Heart left ventricle (tissue), 16 donors: ENCODE measurements at regions not wholly inside any gene's neighbourhood (a gene's known extent, or its start where the extent isn't known, plus 50 kb on each side); places are given as distances from the start of the nearest gene placed in this dataset.

Experiments used
- ATAC-seq, 4 donors: fragments of 200-7000 bp; cut with Tn5 transposase; one replicate each; pipeline ENCODE4 v1.9.1; 2020 to 2022; ENCODE audit warnings: moderate library complexity in 4 of 4, mild to moderate bottlenecking in 3 of 4, moderate number of reproducible peaks in 1 of 4
- DNase-seq, 5 donors: peaks; one replicate each; pipeline ENCODE4 v3.0.0-alpha.2; 2020
- H3K27ac ChIP-seq, 12 donors: fragments of 200-600 bp; sonication (generic) in 4 of 12; one replicate each; pipeline versions ENCODE4 v1.5.0 to v1.8.0; 2016 to 2022; ENCODE audit warnings: mild to moderate bottlenecking in 2 of 12
- H3K27me3 ChIP-seq, 9 donors: fragments of 200-600 bp; sonication (generic) in 2 of 9; one replicate each; pipeline versions ENCODE4 v1.5.1 to v1.8.0; 2016 to 2022; ENCODE audit warnings: mild to moderate bottlenecking in 3 of 9
- H3K36me3 ChIP-seq, 9 donors: fragments of 200-600 bp; sonication (generic) in 2 of 9; one replicate each; pipeline versions ENCODE4 v1.5.0 to v1.8.0; 2018 to 2022; ENCODE audit warnings: mild to moderate bottlenecking in 2 of 9
- H3K4me1 ChIP-seq, 12 donors: fragments of 200-600 bp; sonication (generic) in 4 of 12; one replicate each; pipeline versions ENCODE4 v1.5.0 to v1.8.0; 2016 to 2022; ENCODE audit warnings: mild to moderate bottlenecking in 3 of 12
- H3K4me3 ChIP-seq, 12 donors: fragments of 200-600 bp; sonication (generic) in 4 of 12; one replicate each; pipeline versions ENCODE4 v1.5.0 to v1.8.0; 2017 to 2022; ENCODE audit warnings: mild to moderate bottlenecking in 9 of 12, moderate library complexity in 4 of 12
- H3K9me3 ChIP-seq, 12 donors: fragments of 200-600 bp; sonication (generic) in 4 of 12; one replicate each; pipeline versions ENCODE4 v1.5.0 to v1.8.0; 2016 to 2022; ENCODE audit warnings: mild to moderate bottlenecking in 1 of 12
- POLR2A ChIP-seq, 2 donors: fragments of 450-650 bp; IDR thresholded peaks; one replicate each; pipeline ENCODE4 v1.6.1; 2017; ENCODE audit warnings: antibody characterized with exemption in 2 of 2, mild to moderate bottlenecking in 2 of 2, moderate library complexity in 2 of 2
- WGBS, 4 donors: extraction: QIAGEN DNeasy Blood & Tissue Kit in 2 of 4; methylation state at CpG; one replicate each; pipeline versions ENCODE4 v1.1.5 to v1.1.7; 2013 to 2018; 5-methylcytosine and 5-hydroxymethylcytosine counted together
- intact Hi-C, 10 donors: fragments of 100-400 bp; cut with DNase I; formaldehyde crosslinking; loops; one replicate each; pipeline versions ENCODE4 v1.11.1 to v1.14.2; 2022
- TF ChIP-seq, protein P1 (sequence below), 12 donors: fragments of 200-600 bp; sonication (generic) in 4 of 12; IDR thresholded peaks; one replicate each; pipeline versions ENCODE4 v1.5.0 to v1.8.0; 2018 to 2022; ENCODE audit warnings: antibody characterized with exemption in 12 of 12, mild to moderate bottlenecking in 5 of 12
- donor health status: ischemic (EF 13 %, LVEDD 7.1; RV severe dilation, severe dysfunction).
- donor health status: healthy with polysubstance abuse.
- donor health status: DM: no; HTN: yes; CAD: no.
- donor health status: DM: no; HTN: no; CAD: no.
- donor health status: ischemic (EF 25% LVEDD 6.9; RV normal size, moderate dysfunction).
- donor health status: ischemic (EF 25% LVEDD 5.7; RV mildly dilated, moderate dysfunction).
- donor health status: healthy.
- donor health status: DM: yes; HTN: yes; CAD: no.
- donor health status: ischemic (EF 35%, LVEDD 5.7; RV mildly dilated, moderate dysfunction).
- donor health status: nonischemic (EF 11% LVEDD 7.7; RV severe dilation, severe dysfunction).
- donor health status: DM: yes; HTN: yes; CAD: no.
- donor health status: PGD.
- donor health status: ischemic (EF 29% LVEDD 5.4; RV normal size, mild dysfunction).
- donor health status: nonischemic (EF 23%, LVEDD 6.1; RV moderate dilation, normal function).

DNA sequence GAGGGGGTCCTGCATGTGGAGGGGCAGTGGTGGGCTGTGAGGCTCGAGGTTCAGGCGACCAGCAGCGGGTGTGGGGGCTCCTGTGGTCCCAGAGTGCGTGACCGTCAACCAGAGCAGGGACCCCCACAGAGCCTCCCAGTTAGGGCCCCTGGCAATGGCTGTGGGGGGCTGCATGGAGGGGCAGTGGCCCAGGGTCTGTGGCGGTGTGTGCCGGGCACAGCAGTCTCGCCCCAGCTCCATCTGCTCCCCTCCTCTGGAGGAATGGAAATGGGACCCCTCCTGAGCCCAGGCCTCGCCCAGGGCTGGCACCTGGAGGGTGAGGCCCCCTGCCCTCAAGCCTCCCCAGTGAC lies 210.8 kb upstream of the C14orf180 start:
- Histone ChIP-seq H3K36me3 (no peaks in the 10 kb centered on the region), H3K27ac (no peak overlapping the region), H3K9me3 (peaks cover 0 to 7% (median 0%) of the 10 kb centered on the region in 12 donors), H3K27me3 (peaks cover 0 to 10% (median 0%) of the 10 kb centered on the region in 9 donors), H3K4me1 (no peaks in the 10 kb centered on the region), H3K4me3 (no peak overlapping the region)
- 73 to 100% (median 86%) methylated on average over 6 to 9 of the region's 9 CpGs for WGBS, 4 donors
- no peak for ATAC-seq
- intact Hi-C loops, result loop anchor here in 2 of 10 donors (10.0 kb wide), 2 partner anchors 214 to 294 kb away; no protein-coding TSS in a partner anchor
- DNase-seq, result peak in 3 of 5 donors; percentile 10 to 51 (median 19)
- TF ChIP-seq, protein P1, sequence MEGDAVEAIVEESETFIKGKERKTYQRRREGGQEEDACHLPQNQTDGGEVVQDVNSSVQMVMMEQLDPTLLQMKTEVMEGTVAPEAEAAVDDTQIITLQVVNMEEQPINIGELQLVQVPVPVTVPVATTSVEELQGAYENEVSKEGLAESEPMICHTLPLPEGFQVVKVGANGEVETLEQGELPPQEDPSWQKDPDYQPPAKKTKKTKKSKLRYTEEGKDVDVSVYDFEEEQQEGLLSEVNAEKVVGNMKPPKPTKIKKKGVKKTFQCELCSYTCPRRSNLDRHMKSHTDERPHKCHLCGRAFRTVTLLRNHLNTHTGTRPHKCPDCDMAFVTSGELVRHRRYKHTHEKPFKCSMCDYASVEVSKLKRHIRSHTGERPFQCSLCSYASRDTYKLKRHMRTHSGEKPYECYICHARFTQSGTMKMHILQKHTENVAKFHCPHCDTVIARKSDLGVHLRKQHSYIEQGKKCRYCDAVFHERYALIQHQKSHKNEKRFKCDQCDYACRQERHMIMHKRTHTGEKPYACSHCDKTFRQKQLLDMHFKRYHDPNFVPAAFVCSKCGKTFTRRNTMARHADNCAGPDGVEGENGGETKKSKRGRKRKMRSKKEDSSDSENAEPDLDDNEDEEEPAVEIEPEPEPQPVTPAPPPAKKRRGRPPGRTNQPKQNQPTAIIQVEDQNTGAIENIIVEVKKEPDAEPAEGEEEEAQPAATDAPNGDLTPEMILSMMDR (IDR thresholded peaks at IDR 0.05), result no peak

DNA sequence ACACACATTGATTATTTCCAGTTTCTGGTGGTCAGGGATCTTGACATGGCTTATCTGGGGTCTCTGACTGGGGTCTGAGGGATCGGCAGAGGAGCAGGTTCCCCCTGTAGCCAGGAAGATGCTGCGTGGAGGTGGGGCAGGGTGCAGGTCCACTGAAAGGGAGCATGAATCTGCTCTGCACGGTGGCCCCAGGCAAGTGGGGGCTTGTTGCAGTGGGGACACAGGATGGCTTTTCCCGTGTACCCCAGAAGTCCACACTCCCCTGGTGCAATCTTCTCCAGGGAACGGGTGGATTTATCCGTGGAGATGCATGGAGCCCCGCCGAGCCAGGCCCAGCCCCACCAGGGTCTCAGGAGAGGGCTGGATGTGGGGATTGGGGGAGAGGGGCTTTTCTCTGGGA lies 210.4 kb upstream of the C14orf180 start:
- Histone ChIP-seq H3K4me1 (no peaks in the 10 kb centered on the region), H3K27me3 (peaks cover 0 to 11% (median 0%) of the 10 kb centered on the region in 9 donors), H3K27ac (no peak overlapping the region), H3K9me3 (peaks cover 0 to 7% (median 0%) of the 10 kb centered on the region in 12 donors), H3K36me3 (no peaks in the 10 kb centered on the region), H3K4me3 (no peak overlapping the region)
- TF ChIP-seq POLR2A (IDR thresholded peaks at IDR 0.05), result no peak
- TF ChIP-seq, protein P1 (IDR thresholded peaks at IDR 0.05), result no peak
- DNase-seq, result peak in 2 of 5 donors; percentile 4 to 13
- ATAC-seq, result no peak
- 53 to 77% (median 65%) methylated on average over 7 to 8 of the region's 8 CpGs for WGBS, 4 donors
- intact Hi-C loops, result loop anchor here in 2 of 10 donors (10.0 kb wide), 2 partner anchors 214 to 294 kb away; no protein-coding TSS in a partner anchor

DNA sequence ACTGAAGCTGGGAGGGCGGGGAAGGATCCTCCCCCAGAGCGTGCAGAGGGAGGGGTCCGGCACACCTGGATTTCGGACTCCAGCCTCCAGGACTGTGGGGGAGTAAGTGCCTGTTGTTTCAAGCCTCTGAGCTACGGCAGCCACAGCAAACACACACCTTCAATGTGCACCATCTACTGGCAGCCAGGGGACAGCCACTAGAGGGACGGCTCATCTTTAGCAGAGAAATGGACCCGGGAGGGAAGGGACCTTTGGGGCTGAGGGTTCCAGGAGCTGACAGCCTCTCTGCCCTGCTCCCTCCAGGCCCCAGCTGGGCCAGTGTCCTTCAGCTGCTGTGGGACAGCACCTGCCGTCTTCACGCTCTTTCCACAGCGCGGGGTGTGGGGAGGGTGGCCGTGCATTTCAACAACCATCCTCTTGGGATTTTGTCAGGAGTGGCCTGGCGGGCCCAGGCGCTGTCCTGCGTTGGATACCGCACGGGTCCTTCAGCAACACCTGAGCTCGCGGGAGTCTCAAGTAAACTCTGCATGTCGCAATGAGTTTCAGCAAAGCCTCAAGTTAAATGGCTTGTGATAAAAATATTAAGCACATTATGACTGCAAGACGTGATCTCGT lies 209.2 kb upstream of the C14orf180 start:
- WGBS, 4 donors, result 49 to 62% (median 54%) methylated on average over 19 to 22 of the region's 22 CpGs
- Histone ChIP-seq H3K27ac (no peak overlapping the region), H3K27me3 (peaks cover 0 to 18% (median 0%) of the 10 kb centered on the region in 9 donors), H3K36me3 (no peaks in the 10 kb centered on the region), H3K4me3 (no peak overlapping the region), H3K9me3 (no peaks in the 10 kb centered on the region), H3K4me1 (no peaks in the 10 kb centered on the region)
- intact Hi-C loops, result loop anchor here in 5 of 10 donors (1.0 to 10.0 kb wide), 4 partner anchors 192 to 233 kb away; partner anchors contain the start of gene KIF26A (in 2 of the 5)
- no peak for TF ChIP-seq POLR2A (IDR thresholded peaks at IDR 0.05)
- TF ChIP-seq, protein P1 (IDR thresholded peaks at IDR 0.05), result peak; percentile 20 to 65 (median 52)
- DNase-seq (peak in 3 of 5 donors; percentile 31 to 45 (median 40)), ATAC-seq (peak in 3 of 4 donors; percentile 52 to 84 (median 66))

DNA sequence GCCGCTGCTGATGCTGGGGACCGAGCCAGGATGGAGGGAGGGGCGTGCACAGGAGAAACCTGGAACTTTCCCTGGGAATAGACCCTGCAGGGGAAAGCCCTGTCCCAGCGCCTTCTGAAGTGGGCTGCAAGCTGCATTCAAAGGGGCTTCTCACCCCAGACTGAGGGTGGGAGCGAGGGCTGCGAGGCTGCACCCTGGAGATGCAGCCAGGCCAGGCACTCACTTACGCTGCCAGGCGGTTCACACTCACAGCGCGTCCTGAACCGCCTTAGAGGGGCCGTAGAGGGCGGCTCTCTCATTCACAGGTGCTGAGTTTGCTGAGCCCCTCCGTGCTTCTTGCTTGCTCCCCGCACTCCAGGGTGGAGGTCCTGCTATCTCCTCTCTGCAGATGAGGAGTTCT lies 208.5 kb upstream of the C14orf180 start:
- intact Hi-C loops, result loop anchor here in 4 of 10 donors (5.0 to 10.0 kb wide), 3 partner anchors 191 to 234 kb away; partner anchors contain the start of gene KIF26A (in 2 of the 4)
- TF ChIP-seq, protein P1 (IDR thresholded peaks at IDR 0.05), result no peak
- no peak for TF ChIP-seq POLR2A (IDR thresholded peaks at IDR 0.05)
- Histone ChIP-seq H3K9me3 (no peaks in the 10 kb centered on the region), H3K4me1 (no peaks in the 10 kb centered on the region), H3K27ac (no peak overlapping the region), H3K36me3 (no peaks in the 10 kb centered on the region), H3K4me3 (no peak overlapping the region), H3K27me3 (peaks cover 0 to 18% (median 0%) of the 10 kb centered on the region in 9 donors)
- 84 to 96% (median 87%) methylated on average over 5 to 15 of the region's 15 CpGs for WGBS, 4 donors
- peak in 3 of 5 donors; percentile 11 to 33 (median 13) for DNase-seq
- ATAC-seq, result no peak
